Body of pancreas (tissue), 4 donors: ENCODE measurements at regions not wholly inside any gene's neighbourhood (a gene's known extent, or its start where the extent isn't known, plus 50 kb on each side); places are given as distances from the start of the nearest gene placed in this dataset.

Experiments used
- POLR2A ChIP-seq, 3 donors: fragments of 450-650 bp; IDR thresholded peaks; one replicate each; pipeline ENCODE4 v1.6.1; 2016; ENCODE audit warnings: antibody characterized with exemption in 3 of 3, mild to moderate bottlenecking in 2 of 3
- TF ChIP-seq, protein P1 (sequence below), 7 experiments: fragments of 450-650 bp in 4 of 7; fragments of 200-600 bp in 3 of 7; sonication (generic) in 3 of 7; IDR thresholded peaks; one replicate each; pipeline ENCODE4 v1.5.1; 2016 to 2019; ENCODE audit warnings: antibody characterized with exemption in 7 of 7

DNA sequence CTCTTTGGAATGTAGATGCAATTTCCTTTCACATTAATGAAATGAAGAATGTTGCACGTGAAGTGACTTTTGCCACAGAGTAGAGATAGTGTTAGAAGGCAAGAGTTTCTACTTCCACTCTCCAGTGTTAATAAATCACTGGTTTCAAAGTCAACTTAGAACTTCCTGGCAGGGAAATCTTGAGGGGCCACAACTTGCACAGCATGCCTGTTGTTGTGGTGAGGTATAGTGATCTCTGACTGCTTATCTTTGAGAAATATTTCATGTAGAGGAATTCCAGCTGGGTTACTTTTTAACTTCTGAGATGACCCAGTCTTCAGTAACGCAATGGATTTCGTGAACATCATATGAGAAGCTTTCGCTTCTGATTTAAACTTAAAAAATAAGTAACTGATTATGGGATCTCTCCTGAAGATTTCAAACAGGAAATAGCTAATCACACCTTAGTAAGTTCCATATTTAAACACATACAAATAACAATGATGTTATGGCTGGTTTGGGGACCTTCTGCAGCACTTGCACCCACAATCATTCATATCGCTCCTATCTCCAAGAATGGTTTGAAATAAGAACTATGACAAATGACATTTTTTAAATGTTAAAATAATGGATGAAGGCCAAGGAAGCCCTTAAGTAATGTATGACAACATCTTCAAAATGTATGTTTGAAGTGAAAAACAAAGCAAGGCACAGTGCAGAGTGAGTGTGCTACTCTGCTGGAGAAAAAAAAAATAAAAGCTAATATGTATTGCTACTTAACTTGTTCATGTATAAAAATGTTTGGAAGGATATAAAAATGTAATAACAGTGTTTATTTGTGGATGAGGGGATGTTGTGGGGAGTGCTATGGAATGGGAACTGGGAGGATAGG lies 726.5 kb upstream of the NECTIN3 start:
- TF ChIP-seq, protein P1, sequence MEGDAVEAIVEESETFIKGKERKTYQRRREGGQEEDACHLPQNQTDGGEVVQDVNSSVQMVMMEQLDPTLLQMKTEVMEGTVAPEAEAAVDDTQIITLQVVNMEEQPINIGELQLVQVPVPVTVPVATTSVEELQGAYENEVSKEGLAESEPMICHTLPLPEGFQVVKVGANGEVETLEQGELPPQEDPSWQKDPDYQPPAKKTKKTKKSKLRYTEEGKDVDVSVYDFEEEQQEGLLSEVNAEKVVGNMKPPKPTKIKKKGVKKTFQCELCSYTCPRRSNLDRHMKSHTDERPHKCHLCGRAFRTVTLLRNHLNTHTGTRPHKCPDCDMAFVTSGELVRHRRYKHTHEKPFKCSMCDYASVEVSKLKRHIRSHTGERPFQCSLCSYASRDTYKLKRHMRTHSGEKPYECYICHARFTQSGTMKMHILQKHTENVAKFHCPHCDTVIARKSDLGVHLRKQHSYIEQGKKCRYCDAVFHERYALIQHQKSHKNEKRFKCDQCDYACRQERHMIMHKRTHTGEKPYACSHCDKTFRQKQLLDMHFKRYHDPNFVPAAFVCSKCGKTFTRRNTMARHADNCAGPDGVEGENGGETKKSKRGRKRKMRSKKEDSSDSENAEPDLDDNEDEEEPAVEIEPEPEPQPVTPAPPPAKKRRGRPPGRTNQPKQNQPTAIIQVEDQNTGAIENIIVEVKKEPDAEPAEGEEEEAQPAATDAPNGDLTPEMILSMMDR (IDR thresholded peaks at IDR 0.05): no peak
- no peak for TF ChIP-seq POLR2A (IDR thresholded peaks at IDR 0.05)
